SK-N-SH (cell line): ENCODE measurements at regions not wholly inside any gene's neighbourhood (a gene's known extent, or its start where the extent isn't known, plus 50 kb on each side); places are given as distances from the start of the nearest gene placed in this dataset.

Source experiments
- CTCF ChIA-PET: fragments of 300-600, 350-600 bp; formaldehyde crosslinking; extraction: SDS; loops from one replicate; lab custom pipeline; 2021; lab: Yijun Ruan, JAX
- POLR2A ChIA-PET: fragments of 350-600 bp; sonication (Branson Sonifier 250); formaldehyde crosslinking; extraction: SDS; loops from one replicate; lab custom pipeline; 2020; ENCODE audit warnings: antibody characterized with exemption, inconsistent platforms; lab: Yijun Ruan, JAX
- DNase-seq: peaks from one replicate; pipeline ENCODE4 v3.0.0; 2012
- H2AFZ ChIP-seq: fragments of 200-600 bp; sonication (generic); 2 replicates; pipeline ENCODE4 v1.8.1; 2016; ENCODE audit warnings: antibody characterized with exemption, mild to moderate bottlenecking, low read depth
- H3F3A ChIP-seq: fragments of 200-600 bp; sonication (generic); replicated peaks from 2 replicates; pipeline ENCODE3; 2016; ENCODE audit warnings: antibody characterized with exemption, mild to moderate bottlenecking; ENCODE audit not compliant: insufficient read depth
- H3K27ac ChIP-seq, 2 experiments: fragments of 200-500 bp in 1 of 2; fragments of 200-600 bp in 1 of 2; sonication (Bioruptor generic) in 1 of 2; sonication (generic), shearing (Covaris generic) in 1 of 2; 2 replicates each; pipeline versions ENCODE4 v1.5.1 to v1.6.1; 2014 to 2016; ENCODE audit warnings: low read depth in 2 of 2, inconsistent platforms in 1 of 2, low read length in 1 of 2, mild to moderate bottlenecking in 1 of 2, mixed read lengths in 1 of 2
- H3K27me3 ChIP-seq: fragments of 200-600 bp; sonication (generic), shearing (Covaris generic); 2 replicates; pipeline ENCODE4 v1.6.1; 2016; ENCODE audit warnings: mixed run types; ENCODE audit not compliant: insufficient read depth
- H3K36me3 ChIP-seq, 2 experiments: fragments of 200-500 bp in 1 of 2; fragments of 200-600 bp in 1 of 2; sonication (Bioruptor generic) in 1 of 2; sonication (generic) in 1 of 2; replicated peaks in 1 of 2; 2 replicates each; pipeline versions ENCODE3 to v1.5.1; 2014 to 2016; ENCODE audit warnings: low read length in 1 of 2, mild to moderate bottlenecking in 1 of 2; ENCODE audit not compliant: insufficient read depth in 2 of 2, control insufficient read depth in 1 of 2
- H3K4me1 ChIP-seq, 2 experiments: fragments of 200-500 bp in 1 of 2; fragments of 200-600 bp in 1 of 2; sonication (Bioruptor generic) in 1 of 2; sonication (generic), shearing (Covaris generic) in 1 of 2; 2 replicates each; pipeline versions ENCODE4 v1.5.1 to v1.6.1; 2014 to 2016; ENCODE audit warnings: low read depth in 1 of 2, low read length in 1 of 2, mixed run types in 1 of 2; ENCODE audit not compliant: insufficient read depth in 2 of 2, control insufficient read depth in 1 of 2
- H3K4me2 ChIP-seq: fragments of 200-600 bp; sonication (generic), shearing (Covaris generic); 2 replicates; pipeline ENCODE4 v1.6.1; 2017; ENCODE audit warnings: mixed run types
- H3K4me3 ChIP-seq, 2 experiments: fragments of 200-500 bp in 1 of 2; fragments of 200-600 bp in 1 of 2; sonication (Bioruptor generic) in 1 of 2; sonication (generic), shearing (Covaris generic) in 1 of 2; 2 replicates each; pipeline versions ENCODE4 v1.5.1 to v1.8.1; 2014 to 2016; ENCODE audit warnings: low read depth in 2 of 2, inconsistent platforms in 1 of 2, low read length in 1 of 2, mild to moderate bottlenecking in 1 of 2, mixed read lengths in 1 of 2, moderate library complexity in 1 of 2
- H3K79me2 ChIP-seq: fragments of 200-600 bp; sonication (generic); 2 replicates; pipeline ENCODE4 v1.8.1; 2017; ENCODE audit warnings: mild to moderate bottlenecking; ENCODE audit not compliant: insufficient read depth
- H3K9ac ChIP-seq: fragments of 200-600 bp; sonication (generic); 2 replicates; pipeline ENCODE4 v1.6.1; 2017; ENCODE audit warnings: mixed run types
- H3K9me2 ChIP-seq: fragments of 200-600 bp; sonication (generic); 2 replicates; pipeline ENCODE4 v1.6.1; 2017; ENCODE audit warnings: mixed run types
- H3K9me3 ChIP-seq: fragments of 200-600 bp; sonication (generic); 2 replicates; pipeline ENCODE4 v1.6.1; 2017; ENCODE audit warnings: mixed run types, mild to moderate bottlenecking, moderate library complexity
- H4K20me1 ChIP-seq: fragments of 200-600 bp; sonication (generic); 2 replicates; pipeline ENCODE4 v1.6.1; 2017; ENCODE audit warnings: mild to moderate bottlenecking, mixed run types; ENCODE audit not compliant: insufficient read depth
- CHD2 ChIP-seq: fragments of 150-350 bp; IDR thresholded peaks from 2 replicates; pipeline ENCODE4 v1.6.1; 2018; ENCODE audit warnings: low read length; ENCODE audit not compliant: partially characterized antibody
- ELF1 ChIP-seq: IDR thresholded peaks from 2 replicates; pipeline ENCODE4 v1.4.0; 2012
- FOSL2 ChIP-seq: IDR thresholded peaks from 2 replicates; pipeline ENCODE4 v1.4.0; 2012; ENCODE audit warnings: low read depth, mild to moderate bottlenecking, moderate library complexity, borderline replicate concordance
- FOXJ3 ChIP-seq: sonication (generic); formaldehyde crosslinking; IDR thresholded peaks from 2 replicates; pipeline ENCODE4 v1.5.1; 2020; ENCODE audit warnings: mild to moderate bottlenecking, missing genetic modification reagents
- FOXM1 ChIP-seq: IDR thresholded peaks from 2 replicates; pipeline ENCODE4 v1.4.0; 2012; ENCODE audit warnings: low read depth, mild to moderate bottlenecking
- GATA2 ChIP-seq: sonication (generic); formaldehyde crosslinking; IDR thresholded peaks from 2 replicates; pipeline ENCODE4 v1.5.0; 2020; ENCODE audit warnings: mild to moderate bottlenecking, missing genetic modification reagents
- JUND ChIP-seq: IDR thresholded peaks from 2 replicates; pipeline ENCODE4 v1.4.0; 2012
- MEF2A ChIP-seq: IDR thresholded peaks from 2 replicates; pipeline ENCODE4 v1.4.0; 2012; ENCODE audit warnings: low read depth, borderline replicate concordance
- NRF1 ChIP-seq: IDR thresholded peaks from 2 replicates; pipeline ENCODE4 v1.6.1; 2012; ENCODE audit warnings: low read depth, mild to moderate bottlenecking, low read length
- RAD21 ChIP-seq: IDR thresholded peaks from 2 replicates; pipeline ENCODE4 v1.6.1; 2012; ENCODE audit warnings: mild to moderate bottlenecking, low read length
- RCOR1 ChIP-seq: fragments of 150-350 bp; IDR thresholded peaks from 2 replicates; pipeline ENCODE4 v1.6.1; 2017; ENCODE audit warnings: antibody characterized with exemption, low read length
- RXRA ChIP-seq: IDR thresholded peaks from 2 replicates; pipeline ENCODE4 v1.4.0; 2012; ENCODE audit warnings: low read depth, mild to moderate bottlenecking, borderline replicate concordance
- SMC3 ChIP-seq: IDR thresholded peaks from 2 replicates; pipeline ENCODE4 v1.6.1; 2012; ENCODE audit warnings: low read depth, low read length, improper control_type of control experiment
- TCF12 ChIP-seq: IDR thresholded peaks from 2 replicates; pipeline ENCODE4 v1.4.0; 2012
- TEAD4 ChIP-seq: IDR thresholded peaks from 2 replicates; pipeline ENCODE4 v1.4.0; 2012; ENCODE audit warnings: mild to moderate bottlenecking, borderline replicate concordance; ENCODE audit not compliant: insufficient read depth
- YY1 ChIP-seq: IDR thresholded peaks from 2 replicates; pipeline ENCODE4 v1.4.0; 2012; ENCODE audit warnings: low read depth, mild to moderate bottlenecking
- WGBS: methylation state at CpG from one replicate; pipeline ENCODE4 v1.1.6; 2017; ENCODE audit warnings: low lambda C conversion rate; 5-methylcytosine and 5-hydroxymethylcytosine counted together
- TF ChIP-seq, protein P1 (sequence below): fragments of 150-350 bp; IDR thresholded peaks from 2 replicates; pipeline ENCODE4 v1.6.1; 2017; ENCODE audit warnings: antibody characterized with exemption, low read length, low read depth, borderline replicate concordance
- TF ChIP-seq, protein P2 (sequence below): IDR thresholded peaks from 2 replicates; pipeline ENCODE4 v1.4.0; 2012; ENCODE audit warnings: low read depth
- TF ChIP-seq, protein P3 (sequence below): IDR thresholded peaks from 2 replicates; pipeline ENCODE4 v1.4.0; 2012; ENCODE audit warnings: low read depth, borderline replicate concordance
- TF ChIP-seq, protein P4 (sequence below): fragments of 200-600 bp; sonication (generic); IDR thresholded peaks from 2 replicates; pipeline ENCODE4 v1.6.1; 2017; ENCODE audit warnings: antibody characterized with exemption, mild to moderate bottlenecking, moderate library complexity

DNA sequence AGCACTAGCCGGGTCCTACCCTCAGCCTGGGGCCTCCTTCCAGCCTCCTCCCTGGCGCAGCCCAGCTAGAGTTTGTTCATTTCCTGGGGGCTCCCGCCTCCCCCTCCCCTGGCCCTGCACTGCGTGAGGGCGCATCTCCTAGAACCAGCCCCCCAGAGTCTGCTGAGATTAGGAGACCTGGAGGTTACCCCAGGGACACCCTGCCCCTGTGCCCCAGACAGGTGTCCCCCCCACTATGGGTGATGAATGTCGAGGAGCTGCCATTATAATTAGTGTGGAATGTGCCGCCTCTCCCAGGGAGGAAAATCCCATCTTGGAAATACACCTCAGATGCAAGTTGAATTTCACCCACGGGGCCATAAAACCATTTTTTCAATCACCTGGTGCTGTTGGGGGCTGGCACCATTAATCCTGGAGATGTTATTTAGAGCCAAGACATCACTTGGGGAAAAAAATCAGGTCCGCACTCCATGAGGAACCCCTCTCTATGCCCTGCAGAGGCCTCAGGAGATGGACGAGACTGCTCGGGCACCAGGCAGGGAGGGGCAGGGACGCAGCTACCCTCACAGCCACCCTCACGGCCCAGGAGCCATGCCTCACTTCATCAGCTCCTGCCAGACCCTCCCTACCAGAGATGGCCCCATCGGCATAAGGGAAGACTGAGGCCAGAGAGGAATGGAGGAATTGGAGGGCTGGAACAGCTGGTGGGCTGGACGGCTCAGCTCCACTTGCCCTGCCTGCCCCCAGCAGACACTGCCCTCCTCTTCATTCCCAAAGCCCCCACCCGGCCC lies 197.5 kb downstream of the IGLL1 start:
- Histone ChIP-seq H2AFZ (no peak overlapping the region), H3K9me2 (no peaks in the 10 kb centered on the region), H3K36me3 (no peaks in the 10 kb centered on the region), H3K27ac (no peak overlapping the region), H4K20me1 (no peaks in the 10 kb centered on the region), H3F3A (no peaks in the 10 kb centered on the region), H3K4me1 (peaks cover 0 to 10% of the 10 kb centered on the region in 2 experiments; a peak in 1 of 4 replicates), H3K9ac (no peak overlapping the region), H3K4me2 (no peak overlapping the region), H3K79me2 (no peaks in the 10 kb centered on the region), H3K9me3 (no peaks in the 10 kb centered on the region), H3K4me3 (no peak overlapping the region), H3K27me3 (no peaks in the 10 kb centered on the region; the same call in 1 of the 2 replicates)
- 75% methylated on average over 6 of the region's 16 CpGs for WGBS
- POLR2A ChIA-PET, result no interaction called here
- DNase-seq, result no peak
- CTCF ChIA-PET, result interaction anchor here (0.6 to 1.7 kb wide), 6 partner anchors 157 to 557 kb away, joined by 3 to 5 read pairs (median 3); no protein-coding TSS in a partner anchor
- no peak for TF ChIP-seq RXRA
- no peak for TF ChIP-seq GATA2 (CRISPR knock-in tag)
- TF ChIP-seq SMC3, result no peak
- TF ChIP-seq, protein P1, sequence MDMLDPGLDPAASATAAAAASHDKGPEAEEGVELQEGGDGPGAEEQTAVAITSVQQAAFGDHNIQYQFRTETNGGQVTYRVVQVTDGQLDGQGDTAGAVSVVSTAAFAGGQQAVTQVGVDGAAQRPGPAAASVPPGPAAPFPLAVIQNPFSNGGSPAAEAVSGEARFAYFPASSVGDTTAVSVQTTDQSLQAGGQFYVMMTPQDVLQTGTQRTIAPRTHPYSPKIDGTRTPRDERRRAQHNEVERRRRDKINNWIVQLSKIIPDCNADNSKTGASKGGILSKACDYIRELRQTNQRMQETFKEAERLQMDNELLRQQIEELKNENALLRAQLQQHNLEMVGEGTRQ, result no peak
- no peak for TF ChIP-seq TCF12
- no peak for TF ChIP-seq CHD2
- TF ChIP-seq, protein P2, sequence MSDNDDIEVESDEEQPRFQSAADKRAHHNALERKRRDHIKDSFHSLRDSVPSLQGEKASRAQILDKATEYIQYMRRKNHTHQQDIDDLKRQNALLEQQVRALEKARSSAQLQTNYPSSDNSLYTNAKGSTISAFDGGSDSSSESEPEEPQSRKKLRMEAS, result no peak
- TF ChIP-seq FOXJ3, result no peak
- TF ChIP-seq NRF1, result no peak
- TF ChIP-seq YY1, result no peak
- TF ChIP-seq ELF1, result no peak
- no peak for TF ChIP-seq FOXM1
- TF ChIP-seq MEF2A, result no peak
- TF ChIP-seq, protein P3, sequence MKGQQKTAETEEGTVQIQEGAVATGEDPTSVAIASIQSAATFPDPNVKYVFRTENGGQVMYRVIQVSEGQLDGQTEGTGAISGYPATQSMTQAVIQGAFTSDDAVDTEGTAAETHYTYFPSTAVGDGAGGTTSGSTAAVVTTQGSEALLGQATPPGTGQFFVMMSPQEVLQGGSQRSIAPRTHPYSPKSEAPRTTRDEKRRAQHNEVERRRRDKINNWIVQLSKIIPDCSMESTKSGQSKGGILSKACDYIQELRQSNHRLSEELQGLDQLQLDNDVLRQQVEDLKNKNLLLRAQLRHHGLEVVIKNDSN, result no peak
- no peak for TF ChIP-seq RAD21
- no peak for TF ChIP-seq FOSL2
- TF ChIP-seq, protein P4, sequence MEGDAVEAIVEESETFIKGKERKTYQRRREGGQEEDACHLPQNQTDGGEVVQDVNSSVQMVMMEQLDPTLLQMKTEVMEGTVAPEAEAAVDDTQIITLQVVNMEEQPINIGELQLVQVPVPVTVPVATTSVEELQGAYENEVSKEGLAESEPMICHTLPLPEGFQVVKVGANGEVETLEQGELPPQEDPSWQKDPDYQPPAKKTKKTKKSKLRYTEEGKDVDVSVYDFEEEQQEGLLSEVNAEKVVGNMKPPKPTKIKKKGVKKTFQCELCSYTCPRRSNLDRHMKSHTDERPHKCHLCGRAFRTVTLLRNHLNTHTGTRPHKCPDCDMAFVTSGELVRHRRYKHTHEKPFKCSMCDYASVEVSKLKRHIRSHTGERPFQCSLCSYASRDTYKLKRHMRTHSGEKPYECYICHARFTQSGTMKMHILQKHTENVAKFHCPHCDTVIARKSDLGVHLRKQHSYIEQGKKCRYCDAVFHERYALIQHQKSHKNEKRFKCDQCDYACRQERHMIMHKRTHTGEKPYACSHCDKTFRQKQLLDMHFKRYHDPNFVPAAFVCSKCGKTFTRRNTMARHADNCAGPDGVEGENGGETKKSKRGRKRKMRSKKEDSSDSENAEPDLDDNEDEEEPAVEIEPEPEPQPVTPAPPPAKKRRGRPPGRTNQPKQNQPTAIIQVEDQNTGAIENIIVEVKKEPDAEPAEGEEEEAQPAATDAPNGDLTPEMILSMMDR, result no peak
- no peak for TF ChIP-seq JUND
- TF ChIP-seq TEAD4, result no peak
- no peak for TF ChIP-seq RCOR1
